HG02571 (cell line): ENCODE measurements at regions not wholly inside any gene's neighbourhood (a gene's known extent, or its start where the extent isn't known, plus 50 kb on each side); places are given as distances from the start of the nearest gene placed in this dataset.
"Not testable (repeated sequence)": the region's sequence is repeated elsewhere in the genome, so short reads cannot be mapped to it uniquely, and the experiment has no call there.

ENCODE experiments used
- ATAC-seq: cut with Tn5 transposase; IDR thresholded peaks from one replicate; pipeline ENCODE4 v1.9.1; 2021; ENCODE audit warnings: mild to moderate bottlenecking, moderate library complexity; ENCODE audit not compliant: unreplicated experiment

DNA sequence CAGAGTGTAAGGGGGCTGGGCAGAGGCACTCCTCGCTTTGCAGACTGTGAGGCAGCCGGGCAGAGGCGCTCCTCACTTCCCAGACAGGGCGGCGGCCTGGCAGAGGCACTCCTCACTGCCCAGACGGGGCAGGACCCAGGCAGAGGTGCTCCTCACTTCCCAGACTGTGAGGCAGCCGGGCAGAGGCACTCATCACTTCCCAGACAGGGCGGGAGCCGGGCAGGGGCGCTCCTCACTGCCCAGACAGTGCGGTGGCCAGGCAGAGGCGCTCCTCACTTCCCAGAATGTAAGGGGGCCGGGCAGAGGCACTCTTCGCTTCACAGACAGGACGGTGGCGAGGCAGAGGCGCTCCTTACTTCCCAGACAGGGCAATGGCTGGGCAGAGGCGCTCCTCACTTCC, 442.5 kb downstream of the SPATA31D1 start:
- no peak for ATAC-seq

DNA sequence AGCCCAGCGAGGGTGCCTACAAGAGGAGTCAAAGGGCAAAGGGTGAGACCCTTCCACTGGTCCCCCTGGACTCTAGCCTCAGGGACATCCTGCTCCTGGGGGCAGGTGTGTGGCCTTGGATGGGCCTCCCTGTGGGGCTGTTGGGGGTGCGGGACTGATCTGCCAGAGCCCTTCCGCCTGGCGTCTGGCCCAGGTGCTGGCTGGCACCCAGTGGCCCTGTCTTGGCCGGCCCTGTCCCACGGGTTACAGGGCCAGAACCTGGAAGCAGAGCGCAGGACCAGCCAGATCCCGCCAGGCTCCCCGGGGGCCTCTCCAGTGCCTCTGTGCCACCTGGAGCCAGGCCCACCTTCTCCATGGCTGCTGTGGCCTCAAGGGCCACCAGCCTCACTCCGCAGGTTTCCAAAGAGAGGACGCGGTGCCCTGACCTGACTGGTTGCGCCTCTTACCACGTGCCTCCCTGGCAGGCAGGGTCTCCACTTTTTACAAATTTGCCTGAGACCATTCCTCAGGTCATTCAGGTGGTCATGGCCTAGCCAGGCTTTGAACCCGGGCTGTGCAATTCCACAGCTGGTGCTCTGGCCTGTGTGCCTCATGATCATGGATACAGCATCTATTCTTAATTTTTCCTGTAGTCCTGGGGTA, 444.8 kb downstream of the SPATA31D1 start:
- ATAC-seq = not testable (repeated sequence)

DNA sequence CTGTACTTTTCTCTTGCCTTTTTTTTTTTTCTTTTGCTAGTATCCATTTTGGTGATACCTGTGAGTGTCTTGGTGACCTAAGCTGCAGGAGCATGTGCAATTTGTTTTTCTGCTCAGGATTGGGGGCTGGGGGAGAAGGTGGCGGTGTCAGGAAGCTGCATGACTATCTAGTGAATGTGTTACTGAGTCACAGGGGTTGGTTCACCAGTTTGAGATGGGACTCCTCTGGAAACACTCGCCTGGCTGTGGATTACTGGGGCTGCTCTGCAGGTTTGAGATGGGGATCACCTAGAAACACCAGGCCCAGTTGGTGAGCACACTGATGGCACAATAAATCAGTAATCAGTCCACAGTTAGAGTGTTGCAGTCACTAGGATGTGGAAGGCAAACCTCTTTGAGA, 447.9 kb downstream of the SPATA31D1 start:
- ATAC-seq = no peak

DNA sequence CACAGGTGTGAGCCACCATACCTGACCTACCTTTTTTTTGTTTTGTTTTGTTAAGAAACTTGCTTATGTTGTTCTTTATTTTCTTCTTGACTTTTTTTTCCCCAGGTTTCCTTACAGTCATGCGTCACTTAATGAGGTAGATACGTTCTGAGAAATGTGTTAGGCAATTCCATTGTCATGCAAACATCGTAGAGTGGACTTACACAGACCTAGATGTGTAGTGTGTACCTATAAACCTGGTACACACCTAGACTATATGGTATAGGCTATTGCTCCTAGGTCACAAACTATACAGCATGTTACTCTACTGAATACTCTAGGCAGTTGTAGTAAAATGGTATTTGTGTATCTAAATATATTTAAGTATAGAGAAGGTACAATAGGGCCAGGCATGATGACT, 448.6 kb downstream of the SPATA31D1 start:
- ATAC-seq = not testable (repeated sequence)

DNA sequence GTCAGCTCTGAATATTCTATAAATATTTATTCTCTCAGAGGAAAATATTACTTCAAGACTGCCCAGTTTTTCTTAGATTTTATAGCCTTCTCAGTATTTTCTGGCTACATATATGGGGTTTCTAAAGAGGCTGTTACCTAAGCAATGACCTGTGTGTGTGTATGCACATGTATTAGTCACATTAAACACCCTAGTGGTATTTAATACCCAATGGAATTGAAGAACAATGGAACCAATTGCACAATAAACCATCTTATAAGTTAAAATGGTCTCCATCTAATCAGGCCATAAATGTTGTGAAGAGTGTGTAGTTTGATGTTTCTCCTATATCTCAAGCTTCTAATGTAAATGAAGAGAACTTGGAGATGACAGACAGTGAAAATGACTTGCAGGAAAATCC, 450.0 kb downstream of the SPATA31D1 start:
- ATAC-seq = no peak

DNA sequence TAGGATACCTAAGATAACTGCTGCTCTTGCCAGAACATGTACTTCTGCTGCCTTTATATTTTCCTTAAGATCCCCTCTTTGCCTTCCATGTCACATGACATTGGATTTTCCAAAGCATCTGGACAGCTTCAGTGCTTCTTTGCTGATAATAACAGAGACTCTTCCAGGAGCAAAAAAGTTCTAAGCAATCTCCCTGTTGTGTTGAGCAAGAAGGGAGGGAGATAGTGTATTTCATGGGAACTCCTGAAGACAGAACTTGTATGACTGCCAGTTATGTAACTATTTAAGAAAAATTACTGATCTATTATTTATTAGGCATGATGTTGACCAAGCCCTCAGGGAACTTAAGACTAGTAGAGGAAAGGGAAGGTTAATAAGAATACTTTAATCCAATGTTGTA, 454.7 kb downstream of the SPATA31D1 start:
- ATAC-seq = no peak

DNA sequence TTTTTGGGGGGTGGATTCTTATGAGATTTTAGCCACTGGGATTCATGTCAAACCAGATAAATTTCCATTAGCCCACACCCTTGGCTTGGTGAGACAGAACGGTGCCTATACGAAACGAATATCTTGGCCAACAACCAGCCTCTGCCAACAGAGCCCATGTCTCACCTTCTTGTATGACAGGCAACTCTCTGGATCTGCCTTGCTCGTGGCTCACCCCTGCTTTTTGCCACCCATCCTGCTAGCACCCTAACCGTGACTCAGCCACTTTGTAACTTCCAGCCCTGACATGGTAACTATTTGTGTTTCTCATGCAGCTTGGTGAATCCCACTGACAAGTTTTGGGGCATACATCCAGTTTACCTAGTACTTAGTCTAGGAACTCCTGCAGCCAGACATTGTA, 457.0 kb downstream of the SPATA31D1 start:
- no peak for ATAC-seq

DNA sequence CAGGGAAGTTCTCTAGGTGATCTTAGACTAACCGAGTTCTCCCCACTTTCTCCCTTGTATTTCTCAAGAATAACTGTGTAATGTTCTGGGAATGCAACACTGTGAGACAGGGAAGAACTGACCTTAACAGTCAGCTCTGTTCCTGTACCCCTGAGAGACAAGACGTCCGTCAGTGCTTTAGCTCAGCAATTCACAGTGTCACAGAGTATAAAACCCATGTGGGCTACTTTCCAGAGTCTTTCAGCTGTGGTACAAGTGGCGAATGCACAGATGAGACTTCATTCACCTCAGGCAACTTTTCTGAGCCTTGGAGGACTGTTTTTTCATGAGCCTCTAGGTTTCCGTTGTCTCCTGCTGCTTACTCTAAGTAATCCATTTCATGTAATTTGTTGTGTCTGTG, 458.8 kb downstream of the SPATA31D1 start:
- no peak for ATAC-seq

DNA sequence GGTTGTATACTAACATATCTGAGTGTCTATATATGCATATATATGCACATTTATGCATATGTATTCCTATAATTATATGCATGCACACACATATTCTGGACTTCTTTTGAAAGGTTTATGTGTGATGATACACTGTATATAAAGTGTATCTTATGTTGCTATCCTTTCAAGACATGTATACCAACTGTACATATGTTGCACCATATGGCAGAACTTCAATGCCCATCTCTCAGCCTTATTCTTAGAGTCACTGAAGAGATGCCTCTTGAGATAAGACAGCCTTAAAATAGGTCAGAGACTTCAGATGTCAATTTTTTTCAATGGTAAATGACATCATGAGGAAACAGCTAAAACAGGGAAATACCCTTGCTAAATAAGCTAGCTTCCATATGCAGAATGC, 461.4 kb downstream of the SPATA31D1 start:
- ATAC-seq = no peak

DNA sequence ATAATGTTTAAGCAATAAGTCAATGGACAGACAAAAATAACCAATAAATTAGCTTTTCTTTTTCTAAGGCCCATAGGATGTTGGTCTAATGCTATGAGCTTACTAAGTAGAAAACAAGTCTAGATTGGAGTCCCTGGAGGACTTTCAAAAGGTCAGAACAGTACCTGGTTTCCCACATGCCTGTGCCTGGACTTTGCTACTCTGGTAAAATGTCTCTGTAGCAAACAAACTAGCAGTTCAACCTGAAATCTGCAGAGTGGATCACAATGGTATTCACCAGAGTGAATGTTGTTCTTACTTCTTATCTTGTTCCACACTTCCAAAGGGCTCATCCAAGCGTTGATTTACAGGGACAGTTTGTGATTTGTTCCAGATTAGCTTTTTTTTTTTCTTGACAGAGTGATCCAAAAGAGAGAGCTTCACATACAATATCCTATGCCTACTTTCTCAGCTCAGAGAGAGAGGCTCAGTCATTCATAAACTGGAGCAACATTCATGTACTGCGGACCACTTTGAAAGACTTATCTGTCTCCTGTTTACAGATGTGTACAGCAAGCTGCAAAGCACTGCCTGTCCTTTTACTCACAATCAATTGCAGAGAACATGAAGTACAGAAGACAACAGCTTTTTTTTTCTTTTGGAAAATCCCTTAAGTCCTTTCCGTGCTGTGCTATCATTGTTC, 466.1 kb downstream of the SPATA31D1 start:
- ATAC-seq = no peak

DNA sequence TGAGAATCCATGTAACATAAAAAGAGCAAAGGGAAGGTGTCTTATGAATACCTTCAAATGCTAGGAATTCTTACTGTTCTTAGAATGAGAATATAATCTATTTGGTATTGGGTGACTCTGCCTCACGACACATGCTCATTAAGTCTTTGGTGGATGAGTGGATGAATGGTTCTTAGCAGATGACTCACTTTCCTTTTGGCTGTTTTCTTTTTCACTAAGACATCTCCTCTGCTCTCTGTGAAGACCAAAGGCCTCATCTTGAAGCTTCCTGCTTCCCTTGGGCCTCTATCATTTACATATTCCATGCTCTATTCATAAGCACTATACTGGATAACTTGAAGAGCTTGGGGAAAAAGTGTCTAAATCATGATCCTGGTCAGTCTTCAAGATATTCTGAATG, 468.1 kb downstream of the SPATA31D1 start:
- ATAC-seq = no peak

DNA sequence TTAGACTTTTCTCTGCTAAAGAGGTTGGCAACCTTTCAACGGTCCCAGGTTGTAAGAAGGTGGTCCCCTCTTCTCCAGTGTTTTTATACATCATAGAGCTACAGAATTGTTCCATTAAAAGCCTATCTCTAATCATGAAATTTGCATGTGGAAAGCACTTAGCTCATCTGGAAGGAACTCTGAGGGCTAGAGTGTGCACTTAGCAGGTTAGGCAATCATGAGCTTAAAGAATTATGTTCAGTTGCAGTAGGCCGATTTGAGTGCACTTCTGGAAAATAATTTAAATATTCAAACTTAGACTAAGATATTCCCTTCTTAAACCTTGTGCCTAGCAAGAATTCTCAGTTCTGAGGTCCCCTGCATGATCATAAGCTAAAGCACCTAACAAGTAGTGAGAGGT, 468.7 kb downstream of the SPATA31D1 start:
- ATAC-seq = no peak

DNA sequence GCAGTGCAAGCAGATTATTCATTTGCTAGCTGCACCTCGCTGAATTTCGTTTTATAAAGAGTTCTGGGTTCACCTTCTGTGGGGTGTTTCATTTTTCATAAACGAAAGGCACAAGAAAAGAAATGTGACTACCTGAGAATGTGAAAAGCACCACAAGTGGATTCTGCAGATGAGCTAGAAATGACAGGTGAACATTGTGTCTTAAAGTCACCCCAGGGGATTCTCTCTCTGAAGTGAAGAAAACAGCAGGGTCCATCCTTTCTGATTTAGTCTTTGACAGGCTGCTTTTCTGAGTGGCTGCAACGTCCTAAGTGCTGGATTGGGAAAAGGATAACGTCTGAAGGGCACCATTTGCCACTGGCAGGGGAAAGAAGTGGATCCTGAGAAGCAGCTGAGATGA, 469.3 kb downstream of the SPATA31D1 start:
- ATAC-seq = no peak

DNA sequence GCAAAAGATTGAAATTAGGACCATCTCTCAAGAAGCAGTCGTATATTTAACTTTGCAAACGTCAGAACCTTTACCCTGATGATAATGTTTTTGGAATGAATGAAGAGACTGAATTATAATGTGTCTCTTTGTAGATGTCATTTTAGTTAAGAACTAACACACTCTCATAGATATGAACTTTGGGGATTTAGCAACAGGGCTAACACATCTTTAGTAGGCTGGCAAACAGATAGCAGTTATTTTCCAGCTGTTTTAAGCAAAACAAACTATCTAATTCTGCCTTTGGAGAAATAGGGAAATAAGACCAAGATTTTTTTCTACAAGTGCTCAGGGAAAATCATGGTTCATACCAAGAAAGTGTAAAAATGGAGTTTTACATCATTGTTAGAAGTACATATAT, 469.7 kb downstream of the SPATA31D1 start:
- ATAC-seq = no peak

DNA sequence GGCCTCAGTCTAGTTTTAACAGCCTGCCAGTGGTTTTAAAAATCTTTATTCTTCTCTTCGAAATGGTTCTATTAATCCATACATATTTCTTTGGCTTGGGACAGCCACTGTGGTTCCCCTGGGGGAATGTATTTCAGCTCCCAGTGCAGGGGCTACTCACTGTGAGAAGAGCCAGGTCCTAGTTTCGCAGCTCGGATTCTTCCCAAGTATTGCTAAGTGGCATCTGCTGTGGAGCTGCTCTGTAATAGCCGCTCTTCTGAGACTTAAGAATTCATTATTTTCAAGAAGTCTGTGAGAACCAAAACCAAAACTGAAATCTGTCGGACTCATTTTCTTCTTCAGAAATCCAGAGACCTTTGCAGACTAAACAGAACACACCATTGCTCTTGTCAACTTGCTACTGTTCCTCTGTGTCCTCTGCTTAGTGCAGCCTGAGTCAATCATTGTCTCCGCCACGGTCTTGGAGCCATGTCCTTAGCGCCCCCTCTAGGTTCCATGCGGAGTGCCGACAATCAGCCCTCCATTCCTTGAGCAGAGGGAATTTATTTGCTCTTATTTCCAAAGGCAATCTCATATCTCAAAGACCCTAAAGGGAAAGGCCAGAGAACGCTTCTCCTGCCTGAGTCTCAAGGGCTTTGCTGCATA, 478.2 kb downstream of the SPATA31D1 start:
- ATAC-seq = no peak

DNA sequence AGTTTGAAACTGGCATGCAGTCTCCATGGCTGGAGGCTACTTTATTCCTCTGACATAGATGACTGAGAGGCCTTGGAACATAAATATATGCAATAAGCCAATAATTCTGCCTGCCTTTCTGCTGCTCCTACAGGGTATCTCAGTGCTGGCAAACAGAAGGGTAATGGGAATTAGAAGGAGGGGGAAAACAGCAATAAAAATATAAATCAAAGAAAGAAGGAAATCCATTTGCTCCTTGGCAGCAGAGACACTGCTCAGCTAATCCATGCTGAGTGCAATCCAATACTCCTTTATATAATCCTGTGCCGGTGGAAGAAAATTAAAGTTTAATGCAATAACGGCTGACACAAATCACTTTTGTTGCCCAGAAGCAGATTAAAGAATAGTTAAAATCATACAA, 478.9 kb downstream of the SPATA31D1 start:
- no peak for ATAC-seq

DNA sequence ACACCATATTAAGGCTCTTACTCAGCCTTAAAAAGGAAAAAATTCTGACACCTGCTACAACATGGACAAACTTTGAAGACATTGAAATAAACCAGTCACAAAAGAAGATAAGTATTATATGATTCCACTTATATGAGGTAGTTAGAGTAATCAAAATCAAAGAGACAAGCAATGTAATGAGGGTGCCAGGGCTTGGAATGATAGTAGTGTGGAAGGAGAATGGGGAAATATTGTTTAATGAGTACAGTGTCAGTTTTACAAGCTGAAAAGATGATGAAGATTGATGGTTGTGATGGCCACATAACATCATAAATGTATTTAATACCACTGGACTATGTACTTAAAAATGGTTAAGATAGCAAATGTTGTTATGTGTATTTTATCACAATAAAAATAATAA, 485.7 kb downstream of the SPATA31D1 start:
- ATAC-seq = no peak

DNA sequence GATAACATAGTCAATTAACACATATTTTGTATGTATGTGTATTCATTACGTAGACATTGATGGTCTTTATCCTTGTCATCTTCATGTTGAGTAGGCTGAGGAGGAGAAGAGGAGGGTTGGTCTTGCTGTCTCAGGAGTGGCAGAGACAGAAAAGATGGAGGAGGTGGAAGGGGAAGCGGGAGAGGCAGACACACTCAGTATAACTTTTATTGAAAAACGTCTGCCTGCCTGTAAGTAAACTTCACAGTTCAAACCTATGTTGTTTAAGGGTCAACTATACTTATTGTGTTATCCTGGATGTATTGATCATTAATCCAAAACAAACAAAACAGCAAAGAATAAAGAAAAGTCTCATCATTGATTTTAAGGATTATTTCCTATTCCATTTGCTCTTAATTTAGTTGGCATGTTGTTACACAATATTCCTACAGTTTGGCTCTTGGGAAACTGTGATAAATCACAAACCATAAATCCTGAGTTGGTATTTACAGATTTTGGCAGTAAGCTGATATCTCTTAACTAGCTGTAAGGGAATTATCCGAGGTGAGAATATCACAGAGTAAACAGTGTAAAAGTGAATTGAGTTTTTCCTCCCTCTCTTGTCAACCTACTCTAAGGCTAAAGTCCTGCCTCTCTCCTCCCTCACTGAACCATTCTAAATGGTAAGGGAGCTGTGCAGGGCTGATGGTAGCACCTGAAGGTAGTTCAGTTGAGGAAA, 487.2 kb downstream of the SPATA31D1 start:
- no peak for ATAC-seq

DNA sequence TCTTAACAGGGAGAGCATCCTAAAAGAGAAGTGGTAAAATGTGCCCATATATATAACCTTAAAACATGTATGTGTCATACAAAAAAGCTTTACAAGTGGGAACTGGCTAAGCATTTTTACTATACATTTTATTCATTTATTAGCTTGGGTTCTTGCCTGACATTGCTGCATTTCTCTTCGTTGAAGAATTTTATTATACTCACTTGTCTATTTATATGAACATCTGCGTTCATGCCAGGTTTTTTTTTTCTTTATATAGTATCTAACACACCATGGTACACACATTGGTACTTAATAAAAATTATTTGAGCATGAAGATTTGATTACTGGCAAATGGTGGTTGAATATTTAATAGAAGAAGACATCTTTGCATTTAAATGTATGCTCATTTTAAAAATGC, 492.3 kb downstream of the SPATA31D1 start:
- ATAC-seq = no peak

DNA sequence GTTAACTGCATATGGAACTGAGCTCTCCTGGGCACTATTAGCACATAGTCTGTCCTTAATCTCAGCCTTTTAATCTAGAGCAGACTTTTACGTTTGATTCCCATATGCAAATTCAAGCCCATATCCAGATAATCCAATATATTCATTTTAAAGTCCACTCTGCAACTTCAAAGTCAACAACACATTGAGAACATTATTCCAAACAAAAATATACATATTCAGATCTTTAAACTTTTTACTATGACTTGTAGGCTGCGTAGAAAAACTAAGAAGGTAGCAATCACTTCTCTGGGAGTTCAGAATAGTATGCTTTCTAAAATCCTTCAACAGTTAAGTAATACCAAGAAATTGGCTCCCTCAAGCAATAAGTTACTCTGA, 499.4 kb downstream of the SPATA31D1 start:
- no peak for ATAC-seq

DNA sequence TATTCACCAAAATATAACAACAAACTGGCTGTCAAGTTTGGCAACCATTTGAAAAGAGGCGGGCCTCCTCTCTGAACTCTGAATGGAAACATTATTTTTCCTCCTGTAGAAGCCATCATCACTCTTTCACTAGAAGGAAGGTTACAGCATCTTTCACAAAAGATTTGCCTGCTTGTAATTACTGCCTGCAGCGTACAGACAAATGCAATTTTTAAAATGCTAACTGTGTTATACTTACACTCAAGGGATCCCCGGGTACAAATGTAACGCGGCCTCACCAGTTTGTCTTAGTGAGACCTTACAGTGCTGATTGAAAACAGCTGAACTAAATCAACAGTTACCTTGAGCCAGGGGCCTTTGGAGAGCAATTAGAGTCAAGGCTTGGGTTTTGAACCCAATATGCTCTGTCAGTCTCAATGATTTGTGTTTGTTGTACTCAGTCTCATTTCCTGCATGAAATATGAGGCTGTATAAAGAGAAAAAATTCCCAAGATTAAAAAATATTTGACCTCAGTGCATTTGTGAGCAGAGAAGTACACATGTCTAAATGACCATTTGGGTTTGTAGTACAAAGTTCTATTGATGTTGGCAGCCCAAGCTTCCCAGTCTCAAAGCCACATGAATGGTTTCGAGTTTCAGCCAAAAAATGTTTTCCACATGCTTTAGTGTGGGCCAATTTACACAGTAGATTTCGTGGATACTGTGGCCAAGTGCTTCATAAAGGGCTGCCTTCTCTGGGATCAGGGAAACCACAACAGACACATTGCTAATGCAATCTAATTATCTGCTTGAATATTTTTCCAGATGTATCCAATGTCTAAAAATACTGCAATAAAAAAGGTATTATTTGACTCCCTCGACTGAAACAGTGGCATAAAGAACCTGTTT, 500.0 kb downstream of the SPATA31D1 start:
- ATAC-seq = no peak
